ENCODE measurements at regions not wholly inside any gene's neighbourhood (a gene's known extent, or its start where the extent isn't known, plus 50 kb on each side); places are given as distances from the start of the nearest gene placed in this dataset.

DNA sequence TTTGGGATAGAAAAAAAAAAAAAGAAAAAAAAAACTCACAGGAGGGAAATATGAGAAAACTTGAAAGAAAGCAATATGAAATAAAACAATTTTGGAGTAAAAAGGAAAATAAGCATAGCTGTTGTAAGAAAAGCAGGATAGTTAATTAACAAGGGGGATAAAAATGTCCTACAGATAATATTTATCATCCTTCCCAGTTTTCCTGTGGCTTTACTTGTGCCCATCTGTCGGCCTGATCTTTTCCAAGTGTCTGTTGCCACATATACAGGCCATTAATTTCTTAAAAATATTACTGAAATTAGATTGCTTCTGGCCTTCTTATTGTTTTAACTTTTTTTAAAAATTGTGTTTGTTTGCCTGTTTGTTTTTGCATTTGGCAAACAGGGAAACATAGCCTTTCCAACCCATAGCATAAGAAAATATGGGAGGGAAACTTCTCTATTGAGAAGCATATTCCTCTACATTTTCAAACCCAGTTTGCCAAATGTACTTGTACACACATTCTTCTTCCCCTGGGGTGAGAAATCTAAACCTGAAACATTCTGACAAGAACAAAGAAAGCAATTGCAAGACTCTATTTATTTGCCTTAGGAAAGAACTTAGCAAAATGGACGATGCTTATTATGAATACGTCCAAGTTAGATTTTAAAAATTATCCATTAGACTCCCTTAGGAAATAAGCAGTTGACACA lies 272.3 kb downstream of the CDH20 start:
- TF ChIP-seq, protein P1, sequence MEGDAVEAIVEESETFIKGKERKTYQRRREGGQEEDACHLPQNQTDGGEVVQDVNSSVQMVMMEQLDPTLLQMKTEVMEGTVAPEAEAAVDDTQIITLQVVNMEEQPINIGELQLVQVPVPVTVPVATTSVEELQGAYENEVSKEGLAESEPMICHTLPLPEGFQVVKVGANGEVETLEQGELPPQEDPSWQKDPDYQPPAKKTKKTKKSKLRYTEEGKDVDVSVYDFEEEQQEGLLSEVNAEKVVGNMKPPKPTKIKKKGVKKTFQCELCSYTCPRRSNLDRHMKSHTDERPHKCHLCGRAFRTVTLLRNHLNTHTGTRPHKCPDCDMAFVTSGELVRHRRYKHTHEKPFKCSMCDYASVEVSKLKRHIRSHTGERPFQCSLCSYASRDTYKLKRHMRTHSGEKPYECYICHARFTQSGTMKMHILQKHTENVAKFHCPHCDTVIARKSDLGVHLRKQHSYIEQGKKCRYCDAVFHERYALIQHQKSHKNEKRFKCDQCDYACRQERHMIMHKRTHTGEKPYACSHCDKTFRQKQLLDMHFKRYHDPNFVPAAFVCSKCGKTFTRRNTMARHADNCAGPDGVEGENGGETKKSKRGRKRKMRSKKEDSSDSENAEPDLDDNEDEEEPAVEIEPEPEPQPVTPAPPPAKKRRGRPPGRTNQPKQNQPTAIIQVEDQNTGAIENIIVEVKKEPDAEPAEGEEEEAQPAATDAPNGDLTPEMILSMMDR (IDR thresholded peaks at IDR 0.05; ENCODE audit: low read depth, low read length): no peak
- Histone ChIP-seq H3K27ac (no peak overlapping the region), H3K9me3 (ENCODE audit: severe bottlenecking) (peaks cover 4% of the 10 kb centered on the region), H3K4me3 (ENCODE audit: low read depth, low read length) (no peak overlapping the region), H3K27me3 (ENCODE audit: insufficient read depth, low read depth, severe bottlenecking) (no peaks in the 10 kb centered on the region), H3K36me3 (no peaks in the 10 kb centered on the region)
- no peak for DNase-seq

Measured in WERI-Rb-1 (cell line).